ENCODE measurements at regions not wholly inside any gene's neighbourhood (a gene's known extent, or its start where the extent isn't known, plus 50 kb on each side); places are given as distances from the start of the nearest gene placed in this dataset.

DNA sequence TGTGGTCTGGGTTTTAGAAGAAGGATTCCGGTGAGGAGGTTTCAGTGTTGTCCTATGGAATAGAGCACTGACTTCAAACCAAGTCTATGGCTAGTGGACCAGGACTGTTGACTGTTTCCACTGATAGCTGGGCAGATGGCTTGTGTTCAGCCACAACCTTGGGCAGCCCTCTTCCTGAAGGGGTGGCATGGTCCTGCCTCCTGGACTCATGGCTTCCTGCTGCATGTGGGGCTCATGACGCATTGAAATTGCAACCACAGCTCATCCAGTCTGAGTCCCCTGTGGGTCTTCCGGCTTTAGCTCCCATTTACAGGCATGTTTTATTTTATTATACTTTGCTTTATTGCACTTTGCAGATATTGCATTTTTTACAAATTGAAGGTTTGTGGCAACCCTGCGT, 105.0 kb downstream of the B3GNT2 start:
- Histone ChIP-seq H3K27ac (no peak overlapping the region), H3K4me3 (no peak overlapping the region), H3K27me3 (no peaks in the 10 kb centered on the region), H3K36me3 (no peaks in the 10 kb centered on the region), H3K9me3 (no peaks in the 10 kb centered on the region), H3K4me1 (peaks cover 0 to 6% of the 10 kb centered on the region in 2 donors)
- TF ChIP-seq POLR2A (IDR thresholded peaks at IDR 0.05) (no peak), POLR2AphosphoS5 (IDR thresholded peaks at IDR 0.05) (no peak)
- DNase-seq (ENCODE audit: low spot score in 2 of 2), result no peak
- intact Hi-C loops (cut with DNase I; ENCODE audit: low total_unique reads), result no loop called here

DNA sequence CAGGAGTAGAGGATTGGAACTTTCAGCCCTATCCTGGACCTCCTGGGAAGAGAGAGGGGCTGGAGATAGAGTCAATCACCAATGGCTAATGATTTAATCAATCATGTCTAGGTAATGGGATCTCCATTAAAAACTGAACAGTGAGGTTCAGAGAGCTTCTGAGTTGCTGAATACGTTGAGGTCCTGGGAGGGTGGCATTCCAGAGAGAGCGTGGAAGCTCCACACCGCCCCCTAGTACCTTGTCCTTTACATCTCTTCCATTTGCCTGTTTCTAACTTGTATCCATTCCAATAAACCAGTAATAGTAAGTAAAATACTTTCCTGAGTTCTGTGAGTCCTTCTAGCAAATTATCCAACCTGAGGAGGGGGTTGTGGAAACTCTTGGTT, 101.7 kb downstream of the B3GNT2 start:
- peaks cover 2 to 17% of the 10 kb centered on the region in 2 donors for H3K4me1 ChIP-seq
- no peak for DNase-seq (ENCODE audit: low spot score in 2 of 2)
- TF ChIP-seq, protein P1, sequence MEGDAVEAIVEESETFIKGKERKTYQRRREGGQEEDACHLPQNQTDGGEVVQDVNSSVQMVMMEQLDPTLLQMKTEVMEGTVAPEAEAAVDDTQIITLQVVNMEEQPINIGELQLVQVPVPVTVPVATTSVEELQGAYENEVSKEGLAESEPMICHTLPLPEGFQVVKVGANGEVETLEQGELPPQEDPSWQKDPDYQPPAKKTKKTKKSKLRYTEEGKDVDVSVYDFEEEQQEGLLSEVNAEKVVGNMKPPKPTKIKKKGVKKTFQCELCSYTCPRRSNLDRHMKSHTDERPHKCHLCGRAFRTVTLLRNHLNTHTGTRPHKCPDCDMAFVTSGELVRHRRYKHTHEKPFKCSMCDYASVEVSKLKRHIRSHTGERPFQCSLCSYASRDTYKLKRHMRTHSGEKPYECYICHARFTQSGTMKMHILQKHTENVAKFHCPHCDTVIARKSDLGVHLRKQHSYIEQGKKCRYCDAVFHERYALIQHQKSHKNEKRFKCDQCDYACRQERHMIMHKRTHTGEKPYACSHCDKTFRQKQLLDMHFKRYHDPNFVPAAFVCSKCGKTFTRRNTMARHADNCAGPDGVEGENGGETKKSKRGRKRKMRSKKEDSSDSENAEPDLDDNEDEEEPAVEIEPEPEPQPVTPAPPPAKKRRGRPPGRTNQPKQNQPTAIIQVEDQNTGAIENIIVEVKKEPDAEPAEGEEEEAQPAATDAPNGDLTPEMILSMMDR (IDR thresholded peaks at IDR 0.05), result no peak
- TF ChIP-seq POLR2AphosphoS5 (IDR thresholded peaks at IDR 0.05), result no peak
- no peak for TF ChIP-seq POLR2A (IDR thresholded peaks at IDR 0.05)
- no peak overlapping the region for H3K4me3 ChIP-seq
- no peaks in the 10 kb centered on the region for H3K27me3 ChIP-seq
- intact Hi-C loops (cut with DNase I; ENCODE audit: low total_unique reads), result no loop called here
- H3K9me3 ChIP-seq, result no peaks in the 10 kb centered on the region
- no peaks in the 10 kb centered on the region for H3K36me3 ChIP-seq
- no peak overlapping the region for H3K27ac ChIP-seq

DNA sequence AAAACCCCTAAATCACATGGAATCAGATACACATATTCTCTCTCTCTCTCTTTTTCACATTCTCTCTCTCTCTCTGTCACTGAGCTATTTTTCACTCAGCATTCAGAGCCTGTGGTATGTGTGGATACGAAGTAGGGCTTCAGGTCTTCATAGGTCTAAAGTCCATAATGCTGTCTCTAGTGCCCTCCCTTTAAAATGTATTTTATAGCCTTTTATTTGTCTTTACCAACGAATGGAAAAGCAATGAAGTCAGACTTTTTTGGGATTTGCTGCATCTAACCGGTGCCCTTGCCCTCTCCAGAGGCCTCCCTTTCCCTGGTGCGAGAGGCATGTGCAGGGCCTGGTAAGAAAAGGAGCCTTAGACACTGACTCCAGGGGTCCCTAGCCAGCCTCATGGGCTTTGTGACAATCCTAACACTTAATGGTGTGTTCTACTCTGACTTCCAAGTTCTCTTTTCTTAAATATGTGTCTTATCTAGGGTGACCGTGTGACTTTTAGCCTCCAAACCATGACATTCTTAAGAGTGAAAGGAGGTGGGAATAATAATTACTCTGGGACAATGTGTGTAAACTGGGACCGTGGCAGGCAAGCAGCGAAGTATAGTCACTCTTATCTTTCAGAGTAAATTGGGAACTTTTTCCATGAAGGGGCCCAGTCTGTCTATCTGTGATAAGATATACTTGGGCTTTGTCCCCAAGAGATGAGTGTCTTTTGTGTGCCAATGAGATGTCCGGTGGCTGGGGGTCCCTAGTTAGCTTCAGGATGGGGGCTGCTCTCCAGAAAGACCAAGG, 101.1 kb downstream of the B3GNT2 start:
- intact Hi-C loops (cut with DNase I; ENCODE audit: low total_unique reads), result no loop called here
- H3K4me1 ChIP-seq, result peaks cover 2 to 17% of the 10 kb centered on the region in 2 donors
- no peak for TF ChIP-seq POLR2A (IDR thresholded peaks at IDR 0.05)
- no peak for TF ChIP-seq POLR2AphosphoS5 (IDR thresholded peaks at IDR 0.05)
- TF ChIP-seq, protein P1 (IDR thresholded peaks at IDR 0.05), result no peak

DNA sequence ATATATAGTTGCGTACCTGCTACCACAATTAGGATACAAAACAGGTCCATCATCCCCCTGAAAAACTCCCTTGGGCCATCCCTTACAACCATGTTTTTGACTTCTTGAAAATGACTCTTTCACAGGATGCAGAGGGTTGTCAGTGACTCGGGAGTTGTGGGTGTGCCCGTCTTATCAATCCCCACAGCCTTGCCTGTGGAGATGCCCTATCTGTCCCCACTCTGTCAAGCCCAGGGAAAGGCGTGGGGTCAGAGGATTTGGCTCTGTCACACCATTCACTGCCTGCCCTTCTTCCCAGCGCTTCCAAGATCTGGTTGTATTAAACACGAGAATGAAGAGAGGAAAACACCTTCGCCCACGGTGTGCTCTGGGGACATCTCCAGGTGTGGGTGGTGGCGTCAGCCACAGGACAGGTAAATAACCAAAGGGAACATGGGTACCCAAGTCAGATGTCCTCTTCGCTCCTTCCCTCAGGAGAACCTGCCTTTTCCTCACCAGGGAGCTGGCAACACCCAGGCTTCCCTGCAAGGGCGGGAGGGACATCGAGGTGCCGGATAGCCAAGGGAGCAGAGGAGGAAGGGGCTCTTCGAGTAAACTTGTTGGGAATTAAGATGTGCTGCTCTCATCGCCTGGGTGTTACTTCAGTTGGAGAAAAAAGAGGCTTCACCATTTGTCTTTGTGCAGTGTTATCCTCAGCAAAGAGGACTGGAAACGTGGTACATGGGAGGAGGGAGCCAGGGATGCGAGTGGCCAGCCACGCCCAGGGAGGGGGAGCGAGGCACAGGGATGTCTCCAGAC, 100.3 kb downstream of the B3GNT2 start:
- no peaks in the 10 kb centered on the region for H3K36me3 ChIP-seq
- no peak for TF ChIP-seq POLR2AphosphoS5 (IDR thresholded peaks at IDR 0.05)
- TF ChIP-seq POLR2A (IDR thresholded peaks at IDR 0.05), result no peak
- TF ChIP-seq, protein P1 (IDR thresholded peaks at IDR 0.05), result no peak
- no peak overlapping the region for H3K4me3 ChIP-seq
- H3K9me3 ChIP-seq, result no peaks in the 10 kb centered on the region
- H3K4me1 ChIP-seq, result peaks cover 2 to 17% of the 10 kb centered on the region in 2 donors
- H3K27me3 ChIP-seq, result no peaks in the 10 kb centered on the region
- no peak for DNase-seq (ENCODE audit: low spot score in 2 of 2)
- no peak overlapping the region for H3K27ac ChIP-seq
- intact Hi-C loops (cut with DNase I; ENCODE audit: low total_unique reads), result no loop called here

More for the DNA sequence above, 101.1 kb downstream of the B3GNT2 start:
- no peak for DNase-seq (ENCODE audit: low spot score in 2 of 2)
- no peaks in the 10 kb centered on the region for H3K36me3 ChIP-seq
- no peaks in the 10 kb centered on the region for H3K27me3 ChIP-seq
- no peaks in the 10 kb centered on the region for H3K9me3 ChIP-seq
- H3K27ac ChIP-seq, result no peak overlapping the region
- no peak overlapping the region for H3K4me3 ChIP-seq

DNA sequence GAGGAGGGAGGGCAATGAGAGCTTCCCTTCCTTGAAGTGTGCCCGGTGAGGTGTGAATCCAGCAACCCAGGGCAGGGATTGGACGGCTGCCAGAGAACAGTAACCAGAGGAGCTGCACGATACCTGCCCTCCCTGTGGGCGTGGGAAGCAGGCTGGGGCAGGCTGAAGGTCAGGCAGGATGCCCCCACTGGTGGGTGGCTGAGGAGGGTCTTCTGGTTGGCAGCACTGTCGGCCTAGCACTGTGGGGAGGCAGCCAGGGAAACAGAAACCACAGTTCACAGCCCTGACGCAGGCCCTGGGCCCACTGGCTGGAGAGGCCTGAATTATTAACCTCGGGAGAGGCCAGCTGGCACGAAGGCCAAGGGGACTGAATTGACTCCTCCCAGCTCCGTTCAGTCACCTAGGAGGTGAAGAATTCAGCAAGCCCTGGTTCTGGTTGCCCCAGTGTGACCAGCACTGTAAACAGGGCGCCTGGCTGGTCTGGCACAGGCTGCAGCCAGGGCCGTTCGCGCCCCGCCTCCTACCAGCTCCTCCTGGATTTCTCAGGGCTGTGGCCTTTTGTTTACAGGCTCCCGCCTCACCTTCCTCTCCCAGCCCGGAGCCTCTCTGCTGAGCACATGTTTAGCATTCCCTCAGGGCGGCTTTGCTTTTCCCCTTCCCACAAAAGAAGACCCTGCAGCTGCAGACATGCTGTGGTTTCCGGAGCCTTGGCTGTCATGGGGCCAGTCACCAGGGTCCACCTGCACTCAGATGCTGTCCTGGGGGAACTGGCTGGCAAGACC, 97.8 kb downstream of the B3GNT2 start:
- peaks cover 2 to 17% of the 10 kb centered on the region in 2 donors for H3K4me1 ChIP-seq
- intact Hi-C loops (cut with DNase I; ENCODE audit: low total_unique reads), result no loop called here
- peak overlapping the region; percentile 90 to 93 for H3K27ac ChIP-seq
- H3K4me3 ChIP-seq, result peak overlapping the region in 2 of 3 donors; percentile 26 to 39
- peak; percentile 86 to 88 for DNase-seq (ENCODE audit: low spot score in 2 of 2)
- no peaks in the 10 kb centered on the region for H3K27me3 ChIP-seq
- no peaks in the 10 kb centered on the region for H3K36me3 ChIP-seq
- H3K9me3 ChIP-seq, result no peaks in the 10 kb centered on the region
- peak in 1 of 3 donors; percentile 14 for TF ChIP-seq POLR2AphosphoS5 (IDR thresholded peaks at IDR 0.05)
- TF ChIP-seq POLR2A (IDR thresholded peaks at IDR 0.05), result no peak

Measured in breast epithelium (tissue), 4 donors.